Progenitor cell of endocrine pancreas (in vitro differentiated cells): ENCODE measurements at regions not wholly inside any gene's neighbourhood (a gene's known extent, or its start where the extent isn't known, plus 50 kb on each side); places are given as distances from the start of the nearest gene placed in this dataset.
A peak's percentile ranks its signal among the peaks of the same experiment; 100 is the strongest.

Experiments
- DNase-seq: peaks from one replicate; pipeline ENCODE4 v3.0.0; 2021; ENCODE audit warnings: low spot score; ENCODE audit not compliant: unreplicated experiment
- H3K27ac Mint-ChIP-seq: 2 replicates; pipeline ENCODE4 v1.8.0; 2021; ENCODE audit warnings: mild to moderate bottlenecking, moderate library complexity, mixed read lengths
- H3K27me3 Mint-ChIP-seq: 2 replicates; pipeline ENCODE4 v1.8.0; 2021; ENCODE audit warnings: mixed read lengths
- H3K36me3 Mint-ChIP-seq: 2 replicates; pipeline ENCODE4 v1.8.0; 2022; ENCODE audit warnings: mixed read lengths; ENCODE audit not compliant: insufficient read depth
- H3K4me1 Mint-ChIP-seq: 2 replicates; pipeline ENCODE4 v1.8.0; 2021; ENCODE audit warnings: low read depth, mixed read lengths
- H3K4me3 Mint-ChIP-seq: 2 replicates; pipeline ENCODE4 v1.8.0; 2021; ENCODE audit warnings: low read depth, mild to moderate bottlenecking, moderate library complexity, mixed read lengths
- H3K9me3 Mint-ChIP-seq: 2 replicates; pipeline ENCODE4 v1.8.0; 2021; ENCODE audit warnings: low read depth, mixed read lengths
- TF ChIP-seq, protein P1 (sequence below): fragments of 200-600 bp; sonication (generic); IDR thresholded peaks from one replicate; pipeline ENCODE4 v1.5.0; 2021; ENCODE audit warnings: antibody characterized with exemption, mild to moderate bottlenecking; ENCODE audit not compliant: unreplicated experiment

- H3K4me1 Mint-ChIP-seq, result peaks cover 18% of the 10 kb centered on the region
- H3K4me3 Mint-ChIP-seq, result no peak overlapping the region
- no peaks in the 10 kb centered on the region for H3K36me3 Mint-ChIP-seq
- no peak for DNase-seq
- TF ChIP-seq, protein P1, sequence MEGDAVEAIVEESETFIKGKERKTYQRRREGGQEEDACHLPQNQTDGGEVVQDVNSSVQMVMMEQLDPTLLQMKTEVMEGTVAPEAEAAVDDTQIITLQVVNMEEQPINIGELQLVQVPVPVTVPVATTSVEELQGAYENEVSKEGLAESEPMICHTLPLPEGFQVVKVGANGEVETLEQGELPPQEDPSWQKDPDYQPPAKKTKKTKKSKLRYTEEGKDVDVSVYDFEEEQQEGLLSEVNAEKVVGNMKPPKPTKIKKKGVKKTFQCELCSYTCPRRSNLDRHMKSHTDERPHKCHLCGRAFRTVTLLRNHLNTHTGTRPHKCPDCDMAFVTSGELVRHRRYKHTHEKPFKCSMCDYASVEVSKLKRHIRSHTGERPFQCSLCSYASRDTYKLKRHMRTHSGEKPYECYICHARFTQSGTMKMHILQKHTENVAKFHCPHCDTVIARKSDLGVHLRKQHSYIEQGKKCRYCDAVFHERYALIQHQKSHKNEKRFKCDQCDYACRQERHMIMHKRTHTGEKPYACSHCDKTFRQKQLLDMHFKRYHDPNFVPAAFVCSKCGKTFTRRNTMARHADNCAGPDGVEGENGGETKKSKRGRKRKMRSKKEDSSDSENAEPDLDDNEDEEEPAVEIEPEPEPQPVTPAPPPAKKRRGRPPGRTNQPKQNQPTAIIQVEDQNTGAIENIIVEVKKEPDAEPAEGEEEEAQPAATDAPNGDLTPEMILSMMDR, result no peak
- no peaks in the 10 kb centered on the region for H3K9me3 Mint-ChIP-seq
- no peak overlapping the region for H3K27ac Mint-ChIP-seq
- peaks cover 48% of the 10 kb centered on the region for H3K27me3 Mint-ChIP-seq
These were observed 293.6 kb downstream of the HIVEP2 start for GRCh38 chr6:142651384-142651783.

- DNase-seq, result no peak
- H3K36me3 Mint-ChIP-seq, result no peaks in the 10 kb centered on the region
- H3K4me1 Mint-ChIP-seq, result peaks cover 13% of the 10 kb centered on the region
- TF ChIP-seq, protein P1, result no peak
- H3K9me3 Mint-ChIP-seq, result no peaks in the 10 kb centered on the region
- H3K27me3 Mint-ChIP-seq, result peaks cover 46% of the 10 kb centered on the region
- no peak overlapping the region for H3K27ac Mint-ChIP-seq
- H3K4me3 Mint-ChIP-seq, result no peak overlapping the region
These were observed 291.1 kb downstream of the HIVEP2 start for GRCh38 chr6:142653710-142654420.

GRCh38 chr6:142659661-142660060 is 285.3 kb downstream of the HIVEP2 start:
- H3K9me3 Mint-ChIP-seq, result peaks cover 19% of the 10 kb centered on the region
- TF ChIP-seq, protein P1, result no peak
- peak overlapping the region; percentile 70 for H3K27ac Mint-ChIP-seq
- no peak for DNase-seq
- peaks cover 27% of the 10 kb centered on the region for H3K27me3 Mint-ChIP-seq
- H3K4me1 Mint-ChIP-seq, result peaks cover 18% of the 10 kb centered on the region
- peaks cover 10% of the 10 kb centered on the region for H3K36me3 Mint-ChIP-seq
- H3K4me3 Mint-ChIP-seq, result no peak overlapping the region

DNA sequence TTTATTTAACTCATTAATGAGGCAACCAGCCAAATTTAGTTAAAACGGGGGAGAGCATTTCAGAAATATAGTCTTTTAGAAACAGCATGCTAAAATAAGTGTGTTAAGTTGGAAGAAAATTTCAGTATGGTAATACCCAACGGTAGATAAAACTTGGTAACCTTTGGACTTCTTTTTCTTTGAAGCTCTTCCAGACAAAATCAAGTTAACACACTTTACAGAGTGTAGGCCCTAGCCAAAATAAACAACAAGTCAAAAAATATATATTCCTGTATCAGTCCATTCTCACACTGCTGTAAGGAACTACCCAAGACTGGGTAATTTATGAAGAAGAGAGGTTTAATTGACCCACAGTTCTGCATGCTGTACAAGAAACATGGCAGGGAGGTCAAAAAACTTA is 279.6 kb downstream of the HIVEP2 start:
- DNase-seq, result no peak
- Mint-ChIP-seq H3K4me1 (peaks cover 13% of the 10 kb centered on the region), H3K27me3 (peaks cover 5% of the 10 kb centered on the region), H3K36me3 (peaks cover 10% of the 10 kb centered on the region), H3K27ac (no peak overlapping the region), H3K9me3 (peaks cover 27% of the 10 kb centered on the region), H3K4me3 (no peak overlapping the region)
- TF ChIP-seq, protein P1, result no peak

GRCh38 chr6:142666599-142667185 is 278.3 kb downstream of the HIVEP2 start:
- Mint-ChIP-seq H3K36me3 (peaks cover 10% of the 10 kb centered on the region), H3K4me1 (peaks cover 12% of the 10 kb centered on the region), H3K27ac (no peak overlapping the region), H3K9me3 (peaks cover 27% of the 10 kb centered on the region), H3K4me3 (no peak overlapping the region), H3K27me3 (peaks cover 6% of the 10 kb centered on the region)
- DNase-seq, result no peak
- TF ChIP-seq, protein P1, result no peak
